Heart left ventricle (tissue), 13 donors: ENCODE measurements at regions not wholly inside any gene's neighbourhood (a gene's known extent, or its start where the extent isn't known, plus 50 kb on each side); places are given as distances from the start of the nearest gene placed in this dataset.

Experiments
- POLR2A ChIP-seq, 2 donors: fragments of 450-650 bp; IDR thresholded peaks; one replicate each; pipeline ENCODE4 v1.6.1; 2017; ENCODE audit warnings: antibody characterized with exemption in 2 of 2, mild to moderate bottlenecking in 2 of 2, moderate library complexity in 2 of 2
- TF ChIP-seq, protein P1 (sequence below), 12 donors: fragments of 200-600 bp; sonication (generic) in 4 of 12; IDR thresholded peaks; one replicate each; pipeline versions ENCODE4 v1.5.0 to v1.8.0; 2018 to 2022; ENCODE audit warnings: antibody characterized with exemption in 12 of 12, mild to moderate bottlenecking in 5 of 12
- donor health status: ischemic (EF 13 %, LVEDD 7.1; RV severe dilation, severe dysfunction).
- donor health status: DM: no; HTN: yes; CAD: no.
- donor health status: DM: no; HTN: no; CAD: no.
- donor health status: ischemic (EF 25% LVEDD 6.9; RV normal size, moderate dysfunction).
- donor health status: ischemic (EF 25% LVEDD 5.7; RV mildly dilated, moderate dysfunction).
- donor health status: ischemic (EF 35%, LVEDD 5.7; RV mildly dilated, moderate dysfunction).
- donor health status: nonischemic (EF 11% LVEDD 7.7; RV severe dilation, severe dysfunction).
- donor health status: DM: yes; HTN: yes; CAD: no.
- donor health status: PGD.
- donor health status: ischemic (EF 29% LVEDD 5.4; RV normal size, mild dysfunction).
- donor health status: nonischemic (EF 23%, LVEDD 6.1; RV moderate dilation, normal function).

DNA sequence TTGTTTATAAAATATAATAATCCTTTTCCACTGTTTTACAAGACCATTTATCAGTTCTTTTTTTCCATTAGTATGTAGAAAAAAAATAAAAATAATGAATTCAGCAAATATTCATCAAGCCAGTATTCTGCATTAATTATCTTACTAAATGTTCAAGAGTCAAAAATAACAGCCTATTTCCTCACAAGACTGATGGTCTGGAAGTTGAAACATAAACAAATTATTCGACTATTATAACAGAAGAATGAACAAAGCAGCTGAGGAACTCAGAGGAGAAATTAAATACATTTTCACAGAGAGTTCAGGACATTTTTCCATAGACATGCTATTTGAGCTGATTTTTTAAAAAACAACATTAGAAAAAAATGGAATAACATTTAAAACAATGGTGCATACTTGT is 2594.8 kb downstream of the ARAP2 start:
- TF ChIP-seq, protein P1, sequence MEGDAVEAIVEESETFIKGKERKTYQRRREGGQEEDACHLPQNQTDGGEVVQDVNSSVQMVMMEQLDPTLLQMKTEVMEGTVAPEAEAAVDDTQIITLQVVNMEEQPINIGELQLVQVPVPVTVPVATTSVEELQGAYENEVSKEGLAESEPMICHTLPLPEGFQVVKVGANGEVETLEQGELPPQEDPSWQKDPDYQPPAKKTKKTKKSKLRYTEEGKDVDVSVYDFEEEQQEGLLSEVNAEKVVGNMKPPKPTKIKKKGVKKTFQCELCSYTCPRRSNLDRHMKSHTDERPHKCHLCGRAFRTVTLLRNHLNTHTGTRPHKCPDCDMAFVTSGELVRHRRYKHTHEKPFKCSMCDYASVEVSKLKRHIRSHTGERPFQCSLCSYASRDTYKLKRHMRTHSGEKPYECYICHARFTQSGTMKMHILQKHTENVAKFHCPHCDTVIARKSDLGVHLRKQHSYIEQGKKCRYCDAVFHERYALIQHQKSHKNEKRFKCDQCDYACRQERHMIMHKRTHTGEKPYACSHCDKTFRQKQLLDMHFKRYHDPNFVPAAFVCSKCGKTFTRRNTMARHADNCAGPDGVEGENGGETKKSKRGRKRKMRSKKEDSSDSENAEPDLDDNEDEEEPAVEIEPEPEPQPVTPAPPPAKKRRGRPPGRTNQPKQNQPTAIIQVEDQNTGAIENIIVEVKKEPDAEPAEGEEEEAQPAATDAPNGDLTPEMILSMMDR (IDR thresholded peaks at IDR 0.05): no peak
- TF ChIP-seq POLR2A (IDR thresholded peaks at IDR 0.05): no peak
